Lower leg skin (tissue), 3 donors: ENCODE measurements at regions not wholly inside any gene's neighbourhood (a gene's known extent, or its start where the extent isn't known, plus 50 kb on each side); places are given as distances from the start of the nearest gene placed in this dataset.

Experiments
- CTCF ChIP-seq, 3 donors: fragments of 450-650 bp; IDR thresholded peaks; one replicate each; pipeline ENCODE4 v1.5.1; 2016; ENCODE audit warnings: antibody characterized with exemption in 3 of 3, mild to moderate bottlenecking in 3 of 3, moderate library complexity in 2 of 3
- POLR2A ChIP-seq, 2 donors: fragments of 450-650 bp; IDR thresholded peaks; one replicate each; pipeline ENCODE4 v1.6.1; 2016 to 2017; ENCODE audit warnings: antibody characterized with exemption in 2 of 2, mild to moderate bottlenecking in 1 of 2, moderate library complexity in 1 of 2

GRCh38 chr13:59458908-59459579, 704.7 kb downstream of the DIAPH3 start:
- no peak for TF ChIP-seq CTCF (IDR thresholded peaks at IDR 0.05)
- no peak for TF ChIP-seq POLR2A (IDR thresholded peaks at IDR 0.05)
